ENCODE measurements at regions not wholly inside any gene's neighbourhood (a gene's known extent, or its start where the extent isn't known, plus 50 kb on each side); places are given as distances from the start of the nearest gene placed in this dataset.

DNA sequence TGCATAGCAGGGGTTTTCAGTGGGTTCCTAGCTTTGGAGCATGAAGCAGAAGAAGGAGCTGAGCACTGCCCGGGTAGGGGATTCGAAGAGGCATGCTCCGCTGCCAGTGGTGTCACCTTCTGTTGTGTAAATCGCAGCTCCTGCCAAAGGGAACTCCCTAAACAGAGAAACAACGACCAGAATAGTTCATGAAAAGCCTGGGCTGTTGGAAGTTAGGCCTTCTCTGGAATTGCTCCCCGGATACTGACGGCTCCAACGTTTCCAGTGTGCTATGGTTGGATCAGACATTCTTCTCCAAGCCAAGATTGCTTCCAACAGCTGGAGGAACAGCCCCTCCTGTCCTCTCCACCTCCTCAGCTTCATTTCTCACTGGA, 546.0 kb upstream of the FZD8 start:
- TF ChIP-seq, protein P1, sequence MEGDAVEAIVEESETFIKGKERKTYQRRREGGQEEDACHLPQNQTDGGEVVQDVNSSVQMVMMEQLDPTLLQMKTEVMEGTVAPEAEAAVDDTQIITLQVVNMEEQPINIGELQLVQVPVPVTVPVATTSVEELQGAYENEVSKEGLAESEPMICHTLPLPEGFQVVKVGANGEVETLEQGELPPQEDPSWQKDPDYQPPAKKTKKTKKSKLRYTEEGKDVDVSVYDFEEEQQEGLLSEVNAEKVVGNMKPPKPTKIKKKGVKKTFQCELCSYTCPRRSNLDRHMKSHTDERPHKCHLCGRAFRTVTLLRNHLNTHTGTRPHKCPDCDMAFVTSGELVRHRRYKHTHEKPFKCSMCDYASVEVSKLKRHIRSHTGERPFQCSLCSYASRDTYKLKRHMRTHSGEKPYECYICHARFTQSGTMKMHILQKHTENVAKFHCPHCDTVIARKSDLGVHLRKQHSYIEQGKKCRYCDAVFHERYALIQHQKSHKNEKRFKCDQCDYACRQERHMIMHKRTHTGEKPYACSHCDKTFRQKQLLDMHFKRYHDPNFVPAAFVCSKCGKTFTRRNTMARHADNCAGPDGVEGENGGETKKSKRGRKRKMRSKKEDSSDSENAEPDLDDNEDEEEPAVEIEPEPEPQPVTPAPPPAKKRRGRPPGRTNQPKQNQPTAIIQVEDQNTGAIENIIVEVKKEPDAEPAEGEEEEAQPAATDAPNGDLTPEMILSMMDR (IDR thresholded peaks at IDR 0.05): no peak
- DNase-seq (ENCODE audit: low spot score): peak; percentile 61

DNA sequence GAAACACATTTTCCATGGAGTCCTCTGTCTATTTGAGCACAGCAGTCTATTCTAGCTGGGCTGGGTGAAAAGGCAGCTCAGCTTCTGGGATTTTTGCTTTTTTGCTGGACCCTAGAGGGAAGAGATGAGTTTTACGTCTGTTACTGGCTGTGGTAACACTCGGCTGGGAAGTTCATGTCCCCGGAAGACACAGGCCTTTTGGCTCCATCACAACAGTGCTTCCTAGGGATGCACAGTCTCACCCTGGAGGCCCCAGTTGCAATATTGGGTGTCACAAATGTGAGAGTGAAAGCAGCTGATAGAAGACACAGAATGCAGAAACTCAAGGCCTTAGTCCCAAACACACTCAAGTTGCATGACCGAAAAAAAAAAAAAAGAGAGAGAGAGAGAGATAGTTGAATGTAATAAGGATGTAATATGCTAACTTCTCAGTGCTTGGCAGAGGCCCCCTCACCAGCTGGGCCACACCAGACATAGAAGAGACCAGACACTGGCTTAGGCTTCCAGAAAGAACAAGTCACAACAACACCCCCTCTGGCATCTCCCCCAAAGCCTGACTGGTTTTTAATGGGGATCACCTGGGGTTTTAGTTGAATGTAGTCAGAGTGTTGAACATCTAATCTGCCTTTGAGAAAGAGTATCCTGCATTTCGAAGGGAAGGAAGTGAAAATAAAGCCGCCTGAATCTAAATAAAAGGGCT, 545.4 kb upstream of the FZD8 start:
- Histone ChIP-seq H3K27me3 (no peaks in the 10 kb centered on the region), H3K27ac (peak overlapping the region; percentile 41 to 62), H3K9me3 (peaks cover 10 to 23% of the 10 kb centered on the region in 2 donors), H3K4me3 (no peak overlapping the region), H3K4me1 (peaks cover 2 to 11% of the 10 kb centered on the region in 2 donors), H3K36me3 (no peaks in the 10 kb centered on the region)
- TF ChIP-seq, protein P1 (IDR thresholded peaks at IDR 0.05): no peak
- DNase-seq (ENCODE audit: low spot score): no peak

More for the DNA sequence above, 546.0 kb upstream of the FZD8 start:
- Histone ChIP-seq H3K36me3 (no peaks in the 10 kb centered on the region), H3K27me3 (no peaks in the 10 kb centered on the region), H3K9me3 (peaks cover 10 to 26% of the 10 kb centered on the region in 2 donors), H3K4me3 (no peak overlapping the region), H3K4me1 (peaks cover 2 to 5% of the 10 kb centered on the region in 2 donors), H3K27ac (peak overlapping the region; percentile 41 to 62)

DNA sequence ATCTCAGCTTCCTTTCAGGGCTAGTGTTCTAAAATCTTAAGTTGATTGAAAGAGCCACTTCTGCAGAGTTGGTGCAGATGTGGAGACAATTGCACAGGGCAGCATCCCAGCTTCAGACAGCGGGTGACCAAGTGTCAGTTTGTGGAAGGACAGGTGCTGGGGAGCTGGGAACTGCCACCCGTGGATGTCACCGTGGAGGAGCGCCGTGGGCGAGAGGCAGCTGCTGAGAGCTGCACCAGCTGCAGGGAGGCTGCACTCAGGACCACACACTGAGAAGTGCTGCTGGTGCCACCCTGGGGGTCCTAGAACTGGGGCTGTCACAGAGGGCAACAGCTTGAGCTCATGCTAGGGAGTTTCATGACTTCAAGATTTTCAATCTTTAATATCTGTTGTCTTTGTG, 543.0 kb upstream of the FZD8 start:
- no peak overlapping the region for H3K27ac ChIP-seq
- no peak overlapping the region for H3K4me3 ChIP-seq
- H3K9me3 ChIP-seq: no peaks in the 10 kb centered on the region
- TF ChIP-seq, protein P1 (IDR thresholded peaks at IDR 0.05): no peak
- H3K36me3 ChIP-seq: no peaks in the 10 kb centered on the region
- no peaks in the 10 kb centered on the region for H3K27me3 ChIP-seq
- no peak for DNase-seq (ENCODE audit: low spot score)
- peaks cover 2 to 25% of the 10 kb centered on the region in 2 donors for H3K4me1 ChIP-seq

DNA sequence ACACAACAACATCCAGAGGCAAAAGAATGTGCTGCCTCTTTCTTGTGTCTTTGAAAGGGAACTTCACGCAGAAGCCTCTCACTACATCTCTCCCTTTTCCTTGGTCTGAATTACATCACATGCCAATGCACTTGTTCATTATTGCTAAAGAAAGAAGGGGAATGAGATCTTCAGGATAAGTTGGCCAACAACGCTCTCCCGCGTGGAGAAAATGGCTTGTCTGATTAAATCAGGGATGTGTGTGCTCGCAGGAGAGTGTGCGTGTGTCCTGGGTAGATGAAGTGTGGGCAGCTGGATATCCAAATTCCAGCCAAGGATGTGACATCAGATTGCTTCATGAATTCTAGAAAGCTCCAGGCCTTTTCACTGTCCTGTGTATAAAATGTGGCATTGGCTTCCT, 541.6 kb upstream of the FZD8 start:
- H3K4me3 ChIP-seq: no peak overlapping the region
- no peaks in the 10 kb centered on the region for H3K9me3 ChIP-seq
- peaks cover 2 to 25% of the 10 kb centered on the region in 2 donors for H3K4me1 ChIP-seq
- no peak overlapping the region for H3K27ac ChIP-seq
- TF ChIP-seq, protein P1 (IDR thresholded peaks at IDR 0.05): no peak
- DNase-seq (ENCODE audit: low spot score): no peak
- H3K27me3 ChIP-seq: no peaks in the 10 kb centered on the region
- H3K36me3 ChIP-seq: no peaks in the 10 kb centered on the region

DNA sequence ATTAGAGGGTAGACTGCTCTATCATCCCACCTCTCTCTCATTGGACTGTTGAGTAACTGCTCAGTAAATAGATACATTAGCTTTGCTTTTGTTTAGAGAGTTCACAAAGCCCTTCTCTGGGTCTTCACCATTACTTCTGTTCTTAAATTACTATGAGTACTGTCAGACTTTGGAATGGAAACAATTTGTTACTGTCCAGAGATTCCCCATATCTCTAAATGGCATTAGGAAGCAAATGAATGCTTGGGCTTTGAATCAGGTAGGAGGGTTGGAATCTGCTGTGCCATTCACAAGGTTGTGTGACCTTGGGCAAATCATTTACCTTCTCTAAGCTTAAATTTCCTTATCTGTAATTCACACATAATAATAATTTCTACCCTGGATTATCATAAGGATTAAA, 541.0 kb upstream of the FZD8 start:
- peak overlapping the region in 1 of 2 donors; percentile 2 for H3K27ac ChIP-seq
- no peaks in the 10 kb centered on the region for H3K9me3 ChIP-seq
- H3K27me3 ChIP-seq: no peaks in the 10 kb centered on the region
- TF ChIP-seq, protein P1 (IDR thresholded peaks at IDR 0.05): no peak
- no peaks in the 10 kb centered on the region for H3K36me3 ChIP-seq
- no peak overlapping the region for H3K4me3 ChIP-seq
- DNase-seq (ENCODE audit: low spot score): no peak
- H3K4me1 ChIP-seq: peaks cover 2 to 25% of the 10 kb centered on the region in 2 donors

DNA sequence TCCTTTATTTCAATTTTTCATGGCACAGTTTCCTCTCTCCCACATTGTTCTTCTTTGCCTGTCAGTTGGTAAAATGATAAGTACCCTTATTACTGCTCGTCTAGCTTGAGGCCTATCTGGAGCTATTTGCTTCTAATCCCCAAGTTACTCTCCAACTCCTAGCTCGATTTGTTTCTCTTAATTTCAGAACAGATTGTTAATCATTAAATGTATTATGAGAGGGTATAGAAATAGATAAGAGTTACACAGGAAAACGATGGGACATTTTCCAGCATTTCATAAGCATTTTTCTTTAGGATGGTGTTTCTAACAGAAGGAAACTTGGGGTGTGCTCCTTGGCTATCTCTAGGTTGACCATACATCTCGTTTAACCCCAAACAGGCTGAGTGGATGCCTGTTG, 540.5 kb upstream of the FZD8 start:
- H3K27ac ChIP-seq: peak overlapping the region in 1 of 2 donors; percentile 2
- H3K36me3 ChIP-seq: no peaks in the 10 kb centered on the region
- H3K4me1 ChIP-seq: peaks cover 2 to 21% of the 10 kb centered on the region in 2 donors
- TF ChIP-seq, protein P1 (IDR thresholded peaks at IDR 0.05): no peak
- no peak overlapping the region for H3K4me3 ChIP-seq
- no peaks in the 10 kb centered on the region for H3K9me3 ChIP-seq
- DNase-seq (ENCODE audit: low spot score): no peak
- no peaks in the 10 kb centered on the region for H3K27me3 ChIP-seq

Data from right atrium auricular region (tissue), 2 donors.